Right kidney (tissue), 1 donor: ENCODE measurements at regions not wholly inside any gene's neighbourhood (a gene's known extent, or its start where the extent isn't known, plus 50 kb on each side); places are given as distances from the start of the nearest gene placed in this dataset.
A peak's percentile ranks its signal among the peaks of the same experiment; 100 is the strongest.

Experiments
- DNase-seq: peaks from one replicate; pipeline ENCODE4 v3.0.0-alpha.2; 2016

- DNase-seq, result peak; percentile 25
Observed at GRCh38 chr5:33299621-33300208, 141.1 kb upstream of the TARS1 start.

- peak; percentile 20 for DNase-seq
Observed at GRCh38 chr5:33300209-33300742, 140.5 kb upstream of the TARS1 start.

- no peak for DNase-seq
Observed at GRCh38 chr5:33303579-33304095, 137.1 kb upstream of the TARS1 start.

GRCh38 chr5:33304601-33305000 is 136.2 kb upstream of the TARS1 start:
- DNase-seq, result no peak

- no peak for DNase-seq
Observed at GRCh38 chr5:33305572-33305971, 135.2 kb upstream of the TARS1 start.

GRCh38 chr5:33306758-33307157 is 134.0 kb upstream of the TARS1 start:
- no peak for DNase-seq

GRCh38 chr5:33308586-33308985 is 132.2 kb upstream of the TARS1 start:
- DNase-seq, result no peak

- DNase-seq, result no peak
Observed at GRCh38 chr5:33309068-33309467, 131.7 kb upstream of the TARS1 start.

GRCh38 chr5:33309536-33310345 is 131.0 kb upstream of the TARS1 start:
- DNase-seq, result no peak

- no peak for DNase-seq
Observed at GRCh38 chr5:33310451-33310850, 130.3 kb upstream of the TARS1 start.

GRCh38 chr5:33311893-33312292 is 128.9 kb upstream of the TARS1 start:
- DNase-seq, result no peak

- no peak for DNase-seq
Observed at GRCh38 chr5:33312571-33313549, 127.9 kb upstream of the TARS1 start.

GRCh38 chr5:33315189-33315588 is 125.6 kb upstream of the TARS1 start:
- DNase-seq, result no peak

GRCh38 chr5:33316773-33317172 is 124.0 kb upstream of the TARS1 start:
- DNase-seq, result no peak

GRCh38 chr5:33317271-33317670 is 123.5 kb upstream of the TARS1 start:
- DNase-seq, result no peak

GRCh38 chr5:33319151-33319550 is 121.6 kb upstream of the TARS1 start:
- DNase-seq, result no peak

- DNase-seq, result no peak
Observed at GRCh38 chr5:33319841-33320240, 120.9 kb upstream of the TARS1 start.

- no peak for DNase-seq
Observed at GRCh38 chr5:33321026-33321425, 119.7 kb upstream of the TARS1 start.

- no peak for DNase-seq
Observed at GRCh38 chr5:33322632-33323031, 118.1 kb upstream of the TARS1 start.

GRCh38 chr5:33324667-33325307 is 116.0 kb upstream of the TARS1 start:
- no peak for DNase-seq

GRCh38 chr5:33328818-33329217 is 111.9 kb upstream of the TARS1 start:
- no peak for DNase-seq

- DNase-seq, result no peak
Observed at GRCh38 chr5:33329891-33330290, 110.9 kb upstream of the TARS1 start.
